Uterus (tissue), 3 donors: ENCODE measurements at regions not wholly inside any gene's neighbourhood (a gene's known extent, or its start where the extent isn't known, plus 50 kb on each side); places are given as distances from the start of the nearest gene placed in this dataset.
A peak's percentile ranks its signal among the peaks of the same experiment; 100 is the strongest.

ENCODE experiments used
- DNase-seq, 2 donors: peaks; one replicate each; pipeline ENCODE4 v3.0.0-alpha.2; 2019 to 2020
- H3K27ac ChIP-seq, 2 donors: fragments of 200-600 bp; sonication (generic); 1 replicate in 1 of 2; 2 replicates in 1 of 2; pipeline ENCODE4 v1.5.1; 2016 to 2018
- H3K27me3 ChIP-seq, 2 donors: fragments of 200-600 bp; sonication (generic); one replicate each; pipeline ENCODE4 v1.5.1; 2018 to 2019; ENCODE audit warnings: control low read depth in 1 of 2
- H3K36me3 ChIP-seq, 2 donors: fragments of 200-600 bp; sonication (generic); one replicate each; pipeline ENCODE4 v1.5.1; 2019; ENCODE audit warnings: control low read depth in 1 of 2
- H3K4me1 ChIP-seq, 2 donors: fragments of 200-600 bp; sonication (generic); one replicate each; pipeline ENCODE4 v1.5.1; 2018 to 2019; ENCODE audit warnings: control low read depth in 1 of 2
- H3K4me3 ChIP-seq, 2 donors: fragments of 200-600 bp; sonication (generic); 1 replicate in 1 of 2; 2 replicates in 1 of 2; pipeline ENCODE4 v1.5.1; 2018 to 2019; ENCODE audit warnings: mild to moderate bottlenecking in 1 of 2
- H3K9me3 ChIP-seq, 2 donors: fragments of 200-600 bp; sonication (generic); one replicate each; pipeline ENCODE4 v1.5.1; 2019; ENCODE audit warnings: control low read depth in 1 of 2
- CTCF ChIP-seq, 4 experiments: fragments of 200-600 bp in 2 of 4; fragments of 450-650 bp in 2 of 4; sonication (generic) in 2 of 4; IDR thresholded peaks; one replicate each; pipeline ENCODE4 v1.5.1; 2016 to 2019; ENCODE audit warnings: antibody characterized with exemption in 4 of 4, mild to moderate bottlenecking in 2 of 4, moderate library complexity in 1 of 4
- POLR2A ChIP-seq, 2 donors: fragments of 450-650 bp; IDR thresholded peaks; one replicate each; pipeline ENCODE4 v1.6.1; 2016; ENCODE audit warnings: antibody characterized with exemption in 2 of 2, mild to moderate bottlenecking in 1 of 2, moderate library complexity in 1 of 2
- intact Hi-C: fragments of 100-400 bp; cut with DNase I; formaldehyde crosslinking; loops from one replicate; pipeline ENCODE4 v1.15.1; 2023; ENCODE audit warnings: low total_unique reads
- donor health status: DM: yes; HTN: yes; CAD: no.

- intact Hi-C loops, result no loop called here
- TF ChIP-seq POLR2A (IDR thresholded peaks at IDR 0.05), result no peak
- no peak for TF ChIP-seq CTCF (IDR thresholded peaks at IDR 0.05)
- H3K4me1 ChIP-seq, result peaks cover 0 to 6% of the 10 kb centered on the region in 2 donors
- H3K27me3 ChIP-seq, result no peaks in the 10 kb centered on the region
- DNase-seq, result no peak
- H3K4me3 ChIP-seq, result no peak overlapping the region
- peak overlapping the region in 1 of 2 donors; percentile 52 for H3K27ac ChIP-seq
- no peaks in the 10 kb centered on the region for H3K9me3 ChIP-seq
- no peaks in the 10 kb centered on the region for H3K36me3 ChIP-seq
Observed at GRCh38 chr11:69943506-69943905, 124.3 kb upstream of the FGF3 start.

- Histone ChIP-seq H3K9me3 (no peaks in the 10 kb centered on the region), H3K4me1 (peaks cover 0 to 6% of the 10 kb centered on the region in 2 donors), H3K27ac (no peak overlapping the region), H3K36me3 (no peaks in the 10 kb centered on the region), H3K27me3 (no peaks in the 10 kb centered on the region), H3K4me3 (no peak overlapping the region)
- no peak for DNase-seq
- TF ChIP-seq CTCF (IDR thresholded peaks at IDR 0.05) (no peak), POLR2A (IDR thresholded peaks at IDR 0.05) (no peak)
- intact Hi-C loops, result no loop called here
Observed at GRCh38 chr11:69944146-69944795, 125.1 kb upstream of the FGF3 start.

- no peak overlapping the region for H3K27ac ChIP-seq
- H3K36me3 ChIP-seq, result no peaks in the 10 kb centered on the region
- DNase-seq, result no peak
- no peaks in the 10 kb centered on the region for H3K27me3 ChIP-seq
- intact Hi-C loops, result no loop called here
- TF ChIP-seq CTCF (IDR thresholded peaks at IDR 0.05) (no peak), POLR2A (IDR thresholded peaks at IDR 0.05) (no peak)
- no peak overlapping the region for H3K4me3 ChIP-seq
- H3K9me3 ChIP-seq, result no peaks in the 10 kb centered on the region
- peaks cover 0 to 2% of the 10 kb centered on the region in 2 donors for H3K4me1 ChIP-seq
Observed at GRCh38 chr11:69945157-69945556, 125.9 kb upstream of the FGF3 start.

- H3K36me3 ChIP-seq, result no peaks in the 10 kb centered on the region
- H3K4me1 ChIP-seq, result no peaks in the 10 kb centered on the region
- H3K9me3 ChIP-seq, result no peaks in the 10 kb centered on the region
- TF ChIP-seq POLR2A (IDR thresholded peaks at IDR 0.05) (no peak), CTCF (IDR thresholded peaks at IDR 0.05) (no peak)
- intact Hi-C loops, result no loop called here
- no peaks in the 10 kb centered on the region for H3K27me3 ChIP-seq
- H3K27ac ChIP-seq, result no peak overlapping the region
- no peak for DNase-seq
- no peak overlapping the region for H3K4me3 ChIP-seq
Observed at GRCh38 chr11:69947059-69947792, 128.0 kb upstream of the FGF3 start.

- H3K4me3 ChIP-seq, result no peak overlapping the region
- H3K27ac ChIP-seq, result no peak overlapping the region
- no peaks in the 10 kb centered on the region for H3K27me3 ChIP-seq
- H3K4me1 ChIP-seq, result no peaks in the 10 kb centered on the region
- intact Hi-C loops, result no loop called here
- H3K36me3 ChIP-seq, result no peaks in the 10 kb centered on the region
- TF ChIP-seq POLR2A (IDR thresholded peaks at IDR 0.05), result no peak
- TF ChIP-seq CTCF (IDR thresholded peaks at IDR 0.05), result no peak
- H3K9me3 ChIP-seq, result no peaks in the 10 kb centered on the region
- no peak for DNase-seq
Observed at GRCh38 chr11:69947793-69948255, 128.6 kb upstream of the FGF3 start.
